Adrenal gland (tissue), 5 donors: ENCODE measurements at regions not wholly inside any gene's neighbourhood (a gene's known extent, or its start where the extent isn't known, plus 50 kb on each side); places are given as distances from the start of the nearest gene placed in this dataset.

Experiments
- POLR2A ChIP-seq, 2 donors: fragments of 450-650 bp; IDR thresholded peaks; one replicate each; pipeline ENCODE4 v1.6.1; 2017; ENCODE audit warnings: antibody characterized with exemption in 2 of 2, mild to moderate bottlenecking in 2 of 2, moderate library complexity in 1 of 2
- TF ChIP-seq, protein P1 (sequence below), 6 experiments: fragments of 450-650 bp in 4 of 6; fragments of 200-600 bp in 2 of 6; sonication (generic) in 1 of 6; IDR thresholded peaks; 1 replicate in 5 of 6; 2 replicates in 1 of 6; pipeline versions ENCODE4 v1.5.1 to v1.8.0; 2016 to 2021; ENCODE audit warnings: antibody characterized with exemption in 6 of 6, mild to moderate bottlenecking in 2 of 6, moderate library complexity in 1 of 6
- donor health status: DM: no; HTN: no; CAD: no.

GRCh38 chr9:135216791-135217441, 129.4 kb downstream of the OLFM1 start:
- TF ChIP-seq, protein P1, sequence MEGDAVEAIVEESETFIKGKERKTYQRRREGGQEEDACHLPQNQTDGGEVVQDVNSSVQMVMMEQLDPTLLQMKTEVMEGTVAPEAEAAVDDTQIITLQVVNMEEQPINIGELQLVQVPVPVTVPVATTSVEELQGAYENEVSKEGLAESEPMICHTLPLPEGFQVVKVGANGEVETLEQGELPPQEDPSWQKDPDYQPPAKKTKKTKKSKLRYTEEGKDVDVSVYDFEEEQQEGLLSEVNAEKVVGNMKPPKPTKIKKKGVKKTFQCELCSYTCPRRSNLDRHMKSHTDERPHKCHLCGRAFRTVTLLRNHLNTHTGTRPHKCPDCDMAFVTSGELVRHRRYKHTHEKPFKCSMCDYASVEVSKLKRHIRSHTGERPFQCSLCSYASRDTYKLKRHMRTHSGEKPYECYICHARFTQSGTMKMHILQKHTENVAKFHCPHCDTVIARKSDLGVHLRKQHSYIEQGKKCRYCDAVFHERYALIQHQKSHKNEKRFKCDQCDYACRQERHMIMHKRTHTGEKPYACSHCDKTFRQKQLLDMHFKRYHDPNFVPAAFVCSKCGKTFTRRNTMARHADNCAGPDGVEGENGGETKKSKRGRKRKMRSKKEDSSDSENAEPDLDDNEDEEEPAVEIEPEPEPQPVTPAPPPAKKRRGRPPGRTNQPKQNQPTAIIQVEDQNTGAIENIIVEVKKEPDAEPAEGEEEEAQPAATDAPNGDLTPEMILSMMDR (IDR thresholded peaks at IDR 0.05), result no peak
- no peak for TF ChIP-seq POLR2A (IDR thresholded peaks at IDR 0.05)
